GM21515 (cell line): ENCODE measurements at regions not wholly inside any gene's neighbourhood (a gene's known extent, or its start where the extent isn't known, plus 50 kb on each side); places are given as distances from the start of the nearest gene placed in this dataset.
A peak's percentile ranks its signal among the peaks of the same experiment; 100 is the strongest.
"Not testable (repeated sequence)": the region's sequence is repeated elsewhere in the genome, so short reads cannot be mapped to it uniquely, and the experiment has no call there.

ENCODE experiments used
- ATAC-seq: cut with Tn5 transposase; IDR thresholded peaks from one replicate; pipeline ENCODE4 v1.9.1; 2021; ENCODE audit not compliant: unreplicated experiment

DNA sequence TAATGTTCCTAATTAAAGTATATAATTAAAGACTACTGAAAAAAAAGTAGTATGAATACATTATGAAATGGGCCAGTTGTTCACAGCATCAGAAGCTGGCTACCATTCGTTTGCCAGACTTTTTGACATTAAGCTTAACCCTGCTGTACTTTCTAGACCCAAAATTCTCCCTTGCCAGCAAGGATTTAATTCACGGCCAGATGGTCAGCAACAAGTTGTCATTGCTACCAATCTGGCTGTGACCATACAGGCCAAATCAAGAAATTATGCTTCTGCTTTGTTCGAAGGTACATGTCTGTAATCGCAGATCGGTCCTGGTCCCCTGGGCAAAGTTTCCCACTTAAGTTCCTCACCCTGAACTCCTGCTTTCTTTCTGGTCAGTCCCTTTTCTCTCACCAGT lies 217.7 kb upstream of the ATXN7L3B start:
- ATAC-seq, result no peak

DNA sequence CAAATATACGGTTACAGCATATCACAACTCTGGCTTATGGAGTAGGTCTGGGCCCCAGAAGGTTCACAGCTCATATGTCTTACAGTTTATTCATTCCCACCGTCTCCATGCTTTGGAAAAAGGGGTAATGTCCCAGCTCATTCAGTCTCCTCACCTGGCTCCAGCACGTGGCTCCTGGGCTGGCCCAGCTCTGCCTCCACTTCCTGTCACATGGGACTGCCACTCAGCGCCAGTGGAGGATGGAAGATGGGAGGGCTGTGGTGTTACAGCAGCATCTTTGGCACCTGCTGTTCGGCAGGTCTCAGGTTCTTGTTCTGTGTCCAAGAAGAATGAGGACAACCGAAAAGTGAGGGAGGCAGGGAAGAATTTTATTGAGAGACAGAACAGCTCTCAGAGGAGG lies 216.3 kb upstream of the ATXN7L3B start:
- ATAC-seq, result no peak

DNA sequence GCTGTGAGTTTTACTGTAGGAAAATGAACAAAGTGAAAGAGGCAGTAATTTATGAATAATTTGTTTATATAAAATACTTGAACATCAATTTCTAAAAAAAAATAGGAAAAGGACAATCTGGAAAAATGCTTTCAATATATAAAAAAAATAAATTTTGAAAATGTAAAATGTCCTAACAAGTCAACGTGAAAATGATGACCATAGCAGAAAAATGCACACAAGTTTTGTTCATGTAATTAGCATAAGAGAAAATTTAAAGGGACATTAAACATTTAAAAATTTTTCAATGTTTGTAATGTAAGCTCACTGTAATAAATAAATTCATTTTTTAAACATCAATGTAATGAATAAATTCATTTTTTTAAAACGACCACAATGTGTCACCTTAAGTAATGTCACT lies 214.8 kb upstream of the ATXN7L3B start:
- ATAC-seq, result no peak

DNA sequence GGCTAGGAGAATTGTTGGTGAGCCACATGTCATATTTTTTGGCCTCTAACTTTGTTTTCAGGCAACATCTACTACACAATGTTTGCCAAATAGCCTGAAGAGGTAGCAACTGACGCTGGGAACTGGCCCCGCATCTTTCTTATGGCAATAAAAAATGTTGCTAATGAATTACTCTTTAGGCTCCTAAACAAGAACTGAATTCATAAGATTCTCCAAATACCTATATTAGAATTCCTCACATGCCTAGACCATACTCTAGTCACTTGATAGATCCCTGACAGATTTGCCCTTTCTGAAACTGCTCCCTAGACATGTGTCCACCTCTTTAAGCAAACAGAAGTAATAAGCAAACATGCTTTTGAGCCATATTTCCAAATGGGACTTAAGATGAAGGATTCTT lies 209.0 kb upstream of the ATXN7L3B start:
- no peak for ATAC-seq

DNA sequence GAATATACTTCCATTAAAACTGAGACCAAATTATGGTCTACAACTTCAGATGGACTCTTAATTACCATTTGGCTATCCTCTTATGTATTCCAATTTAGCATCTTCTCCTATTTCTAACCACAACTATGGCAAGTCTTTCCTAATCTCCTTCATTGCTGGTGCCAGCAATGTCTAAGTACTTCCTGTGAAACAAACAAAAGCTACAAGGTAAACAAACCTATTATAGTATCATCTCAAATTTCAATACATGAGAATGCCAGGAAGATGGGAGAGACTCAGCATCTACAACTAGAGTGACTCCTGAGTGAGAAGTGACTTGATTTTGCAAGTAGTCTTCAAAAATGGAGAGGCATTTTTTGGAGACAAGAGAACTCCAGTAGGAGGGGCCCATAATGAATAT lies 202.9 kb upstream of the ATXN7L3B start:
- ATAC-seq, result no peak

DNA sequence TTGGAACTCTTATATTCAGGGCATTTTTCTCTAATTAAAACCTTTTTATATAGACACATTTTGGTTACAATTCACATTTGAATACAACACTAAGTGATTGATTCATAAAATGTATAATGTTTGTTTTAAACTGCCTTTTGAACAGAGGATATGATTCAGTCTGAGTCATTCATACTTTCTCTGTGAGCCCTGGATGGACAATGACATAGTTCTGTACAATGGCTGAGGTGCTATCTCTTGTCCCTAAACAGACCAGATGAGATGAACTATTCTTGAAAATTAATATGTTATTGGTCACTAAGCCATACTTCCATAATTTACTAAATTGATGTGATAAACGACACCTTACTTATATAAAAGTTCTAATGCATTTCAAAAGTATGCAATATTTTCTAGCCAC lies 199.7 kb upstream of the ATXN7L3B start:
- no peak for ATAC-seq

DNA sequence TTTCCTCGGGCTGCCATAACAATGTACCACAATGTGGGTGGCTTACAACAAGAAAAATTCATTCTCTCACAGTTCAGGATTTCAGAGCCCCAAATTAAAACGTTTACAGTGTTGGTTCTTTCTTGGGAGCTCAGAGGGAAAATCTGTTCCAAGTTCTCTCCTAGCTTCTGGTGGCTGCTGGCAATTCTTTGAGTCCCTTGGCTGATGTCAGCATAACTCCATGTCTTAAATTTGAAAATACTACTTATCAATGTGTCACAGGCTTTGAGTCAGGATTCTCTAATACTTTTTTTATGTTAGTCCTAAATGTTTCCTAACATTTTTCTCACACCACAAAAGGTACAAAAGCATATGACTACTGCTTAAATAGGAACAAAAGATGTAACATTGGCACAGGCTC lies 198.4 kb upstream of the ATXN7L3B start:
- no peak for ATAC-seq

DNA sequence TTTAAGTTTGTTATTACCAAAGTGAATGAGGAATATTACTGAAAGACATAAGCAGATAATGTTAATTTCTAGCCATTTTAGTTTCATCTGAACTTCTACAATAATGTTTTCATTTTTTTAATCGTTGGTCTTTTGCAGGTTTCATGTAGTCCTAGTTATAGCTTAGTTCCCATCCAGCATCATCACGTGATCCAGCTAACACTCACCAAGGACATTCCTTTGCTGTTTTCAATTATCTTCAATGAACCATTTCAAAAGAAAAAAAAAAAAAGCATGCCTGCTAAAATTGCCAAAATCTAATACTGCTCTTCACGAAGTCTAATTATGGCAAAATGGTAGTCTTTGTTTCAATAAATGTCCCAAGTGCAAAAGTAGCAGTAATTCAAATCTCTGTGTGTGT lies 187.7 kb upstream of the ATXN7L3B start:
- ATAC-seq, result no peak

DNA sequence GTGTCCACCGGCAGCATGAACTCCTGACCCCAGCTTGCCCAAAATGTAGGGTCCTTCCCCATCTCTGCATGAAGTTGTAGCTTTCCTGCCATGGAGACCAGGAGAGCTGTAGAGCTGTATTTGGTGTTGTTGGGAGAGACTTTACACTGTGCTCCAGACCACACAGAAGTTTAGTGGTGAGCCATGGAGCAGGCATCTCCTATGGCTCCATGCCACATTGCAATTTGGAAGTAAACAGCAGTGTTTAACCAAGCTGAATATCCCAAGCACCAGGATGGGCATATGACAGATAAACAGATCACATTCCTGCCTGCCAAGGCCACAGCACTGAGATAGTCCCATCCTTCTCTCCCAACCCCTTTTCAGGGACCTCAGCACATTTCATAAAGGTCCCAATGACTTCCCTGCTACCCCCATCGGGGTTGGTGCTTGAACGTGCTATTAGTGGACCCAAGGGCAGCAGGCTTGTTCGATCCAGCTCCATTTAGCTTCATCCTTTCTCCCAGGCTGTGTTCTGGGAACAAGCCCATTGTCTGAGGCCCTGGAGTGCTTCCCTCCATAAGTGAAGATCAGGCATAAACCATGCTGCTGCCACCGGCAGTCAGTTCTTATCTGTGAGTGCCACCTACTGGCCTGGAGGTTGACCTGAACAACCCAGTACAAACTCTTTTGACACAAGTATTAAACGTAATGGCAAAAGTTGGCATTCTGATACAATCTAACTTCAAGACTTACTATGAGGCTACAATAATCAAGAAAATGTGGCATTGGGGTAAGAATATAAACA lies 172.3 kb upstream of the ATXN7L3B start:
- peak; percentile 89 for ATAC-seq

DNA sequence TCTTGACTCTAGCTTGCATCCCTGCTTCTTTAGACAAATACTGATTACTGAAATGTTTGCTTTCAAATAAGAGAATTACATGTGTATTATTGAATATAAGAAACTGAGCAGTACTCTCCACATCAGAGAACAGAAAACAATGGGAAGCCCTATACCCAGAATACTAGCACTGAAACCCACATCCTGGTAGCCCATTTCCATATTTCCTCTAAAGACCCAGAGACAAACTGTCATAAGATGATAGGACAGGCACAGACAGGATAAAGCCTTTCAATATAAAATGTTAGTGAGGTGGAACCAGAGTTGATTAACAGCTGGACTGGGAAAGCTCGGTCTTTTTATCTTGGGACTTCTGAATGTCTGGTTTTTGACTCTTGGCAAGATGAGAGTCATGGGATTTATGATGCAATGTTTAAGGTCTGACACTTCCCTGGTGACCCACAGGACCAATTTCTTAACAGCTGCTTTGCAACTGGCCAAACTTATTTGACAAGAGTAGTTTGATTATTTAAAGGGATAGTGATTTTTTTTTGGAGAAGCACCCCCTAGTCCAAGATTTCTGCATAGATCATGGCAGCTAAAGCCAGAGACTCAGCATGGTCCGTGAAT lies 166.9 kb upstream of the ATXN7L3B start:
- ATAC-seq, result no peak

DNA sequence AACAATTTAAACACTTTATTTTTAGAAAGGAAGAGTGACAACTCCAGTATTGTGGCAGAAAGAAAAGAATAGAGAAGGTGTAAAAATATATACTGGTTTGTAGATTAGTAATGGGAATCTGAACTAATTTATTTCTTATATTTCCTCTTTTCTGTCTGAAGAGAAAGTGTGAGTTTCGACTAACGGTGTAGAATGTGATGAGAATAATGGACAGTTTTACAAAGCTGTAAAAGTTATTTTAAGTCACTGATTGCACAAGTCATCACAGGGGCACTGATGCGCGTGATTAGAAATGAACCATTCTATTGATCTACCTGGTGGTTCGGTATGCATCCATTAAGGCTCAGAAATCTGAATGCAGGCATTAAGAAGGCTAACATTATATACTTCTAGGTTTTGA lies 158.5 kb upstream of the ATXN7L3B start:
- no peak for ATAC-seq

DNA sequence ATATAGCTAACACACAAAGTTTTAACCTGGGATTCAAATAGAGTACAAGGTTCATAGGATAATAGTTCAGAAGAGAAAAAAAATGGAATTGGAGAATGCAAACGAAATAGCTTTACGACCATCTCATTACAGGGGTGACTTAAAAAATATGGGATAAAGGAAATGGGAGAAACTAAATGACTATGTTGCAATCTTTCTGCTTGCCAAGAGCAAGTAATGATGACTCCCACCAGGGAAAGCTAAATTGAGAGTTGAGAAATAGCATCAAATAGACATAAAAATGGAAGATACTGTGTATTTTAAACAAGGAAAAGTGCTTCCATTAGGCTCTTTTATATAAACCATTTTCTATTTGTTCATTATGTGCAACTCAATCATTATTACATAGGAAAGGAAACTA lies 155.7 kb upstream of the ATXN7L3B start:
- ATAC-seq, result no peak

DNA sequence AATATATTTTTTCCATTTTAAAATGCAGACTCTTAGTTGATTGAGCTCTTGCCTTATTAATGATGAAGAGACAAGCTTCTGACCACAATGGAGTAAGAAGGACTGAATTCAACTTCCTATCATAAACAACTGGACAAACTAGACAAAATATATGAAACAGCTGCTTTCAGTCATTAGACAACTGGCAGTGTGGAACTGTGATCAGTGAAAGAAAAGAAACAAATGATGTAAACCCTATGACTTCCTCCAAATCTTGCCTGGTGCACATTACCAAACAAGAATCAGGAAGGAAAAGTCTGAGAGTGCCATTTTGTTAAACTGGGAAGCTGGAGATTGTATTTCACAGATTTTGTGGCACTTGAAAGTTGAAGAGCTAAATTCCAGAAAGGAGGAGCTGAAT lies 154.7 kb upstream of the ATXN7L3B start:
- no peak for ATAC-seq

DNA sequence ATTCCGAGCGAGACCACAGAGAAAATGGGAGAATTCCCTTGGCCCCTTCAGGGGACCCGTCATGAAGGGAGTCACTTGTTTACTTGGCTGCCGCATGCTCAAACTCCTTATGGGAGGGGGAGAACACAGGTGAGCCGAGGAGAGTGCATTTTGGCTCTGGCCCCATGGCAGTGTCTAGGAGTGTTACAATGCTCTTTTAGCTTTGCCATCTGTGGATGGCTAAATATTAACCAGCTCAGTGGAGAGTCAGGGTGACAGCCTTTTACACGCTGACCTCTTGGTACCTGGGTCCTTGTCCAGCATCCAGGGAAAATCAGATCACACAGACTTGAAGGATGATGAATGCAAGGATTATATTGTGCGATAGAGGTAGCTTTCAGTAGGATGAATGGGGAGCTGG lies 146.4 kb upstream of the ATXN7L3B start:
- no peak for ATAC-seq

DNA sequence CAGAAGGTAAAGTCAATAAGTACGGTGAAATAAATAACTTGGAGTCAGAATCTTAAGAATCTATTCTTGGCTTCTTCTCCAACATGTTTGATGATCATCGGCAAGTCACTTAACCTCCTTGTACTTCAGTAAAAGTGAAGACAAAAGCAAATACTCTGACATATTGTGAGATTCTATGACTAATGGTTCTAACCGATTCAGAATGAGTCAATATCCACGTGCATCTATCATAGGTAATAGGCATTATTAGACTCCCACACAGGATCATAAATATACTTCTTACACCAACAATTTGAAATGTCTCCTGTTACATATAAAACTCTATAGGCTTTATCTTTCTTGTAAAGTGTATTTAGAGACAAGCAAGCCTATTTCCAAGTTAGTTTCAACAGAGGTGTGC lies 144.4 kb upstream of the ATXN7L3B start:
- no peak for ATAC-seq

DNA sequence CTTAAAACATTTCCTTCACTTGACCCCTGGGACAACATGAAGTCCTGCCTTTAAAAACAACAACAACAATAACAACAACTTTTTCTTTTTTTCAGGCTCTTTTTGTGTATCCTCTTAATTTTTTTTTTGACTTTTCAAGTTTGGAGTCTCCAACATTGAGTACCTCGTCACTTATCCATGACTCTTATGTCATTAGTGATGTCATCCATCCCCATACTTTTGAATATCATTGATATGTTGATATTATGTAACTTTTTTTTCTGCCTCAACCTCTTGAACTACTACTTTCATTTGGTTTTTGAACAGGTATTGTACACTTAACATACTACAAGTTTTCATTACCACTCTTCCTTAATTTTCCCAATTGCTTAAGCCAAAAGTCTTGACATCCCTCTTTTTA lies 143.0 kb upstream of the ATXN7L3B start:
- ATAC-seq, result no peak

DNA sequence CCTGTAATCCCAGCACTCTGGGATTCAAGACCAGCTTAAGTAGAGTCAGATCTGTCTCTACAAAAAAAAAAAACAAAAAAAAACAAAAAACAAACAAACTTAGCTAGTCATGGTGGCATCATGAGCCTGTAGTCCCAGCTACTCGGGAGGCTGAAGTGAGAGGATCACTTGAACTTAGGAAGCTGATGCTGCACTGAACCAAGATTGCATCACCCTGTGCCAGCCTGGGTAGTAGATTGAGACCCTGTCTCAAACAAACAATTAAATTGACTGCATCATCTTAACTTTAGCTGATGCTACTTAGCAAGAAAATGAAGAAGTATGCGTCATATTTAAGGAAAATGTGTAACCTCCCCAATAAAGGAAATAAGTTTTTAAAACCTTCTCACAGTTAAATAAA lies 136.6 kb upstream of the ATXN7L3B start:
- no peak for ATAC-seq

DNA sequence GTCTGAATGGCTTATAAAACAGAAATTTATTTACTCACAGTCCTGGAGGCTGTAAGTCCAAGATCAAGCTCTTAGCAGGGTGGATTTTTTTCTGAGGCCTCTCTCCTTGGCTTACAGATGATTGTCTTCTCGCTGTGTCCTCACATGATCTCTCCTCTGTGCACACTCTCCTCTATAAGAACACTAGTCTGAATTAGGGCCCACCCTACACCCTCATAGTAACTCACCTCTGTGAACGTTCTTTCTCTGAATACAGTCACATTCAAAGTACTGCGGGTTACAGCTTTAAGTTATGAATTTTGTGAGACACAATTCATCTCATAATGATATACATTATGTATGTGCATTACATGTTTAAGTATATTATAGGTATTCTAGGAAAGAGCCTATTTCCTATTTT lies 135.7 kb upstream of the ATXN7L3B start:
- no peak for ATAC-seq

DNA sequence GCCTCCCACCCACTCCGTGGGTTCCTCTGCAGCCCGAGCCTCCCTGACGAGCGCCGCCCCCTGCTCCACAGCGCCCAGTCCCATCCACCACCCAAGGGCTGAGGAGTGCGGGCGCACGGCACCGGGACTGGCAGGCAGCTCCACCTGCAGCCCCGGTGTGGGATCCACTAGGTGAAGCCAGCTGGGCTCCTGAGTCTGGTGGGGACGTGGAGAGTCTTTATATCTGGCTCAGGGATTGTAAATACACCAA lies 134.5 kb upstream of the ATXN7L3B start:
- not testable (repeated sequence) for ATAC-seq

DNA sequence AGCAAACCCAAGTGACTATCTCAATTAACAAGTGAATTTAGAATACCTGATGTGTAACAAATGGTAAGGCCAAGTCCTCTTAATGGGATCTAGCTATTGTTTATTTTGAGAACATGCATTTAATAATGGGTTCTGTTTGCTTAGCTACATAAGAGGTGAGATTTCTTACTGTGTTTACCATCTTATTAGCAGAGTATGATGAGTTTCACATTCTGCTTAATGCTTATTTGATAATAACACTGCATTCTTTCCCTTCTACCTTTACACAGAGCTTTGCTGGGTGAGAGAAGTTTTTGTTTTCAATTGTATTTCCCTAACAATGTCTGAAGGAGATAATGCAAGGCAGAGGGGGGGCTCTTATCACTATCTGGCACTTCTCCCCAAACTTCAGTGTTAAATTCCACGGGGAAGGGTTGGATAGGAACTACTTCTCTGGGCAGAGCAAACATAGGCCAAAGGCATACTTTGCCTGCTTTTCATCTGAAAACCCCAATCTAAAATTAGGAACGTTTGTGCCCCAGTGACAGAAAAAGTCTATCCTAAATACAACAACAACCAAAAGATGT lies 129.0 kb upstream of the ATXN7L3B start:
- ATAC-seq, result no peak

DNA sequence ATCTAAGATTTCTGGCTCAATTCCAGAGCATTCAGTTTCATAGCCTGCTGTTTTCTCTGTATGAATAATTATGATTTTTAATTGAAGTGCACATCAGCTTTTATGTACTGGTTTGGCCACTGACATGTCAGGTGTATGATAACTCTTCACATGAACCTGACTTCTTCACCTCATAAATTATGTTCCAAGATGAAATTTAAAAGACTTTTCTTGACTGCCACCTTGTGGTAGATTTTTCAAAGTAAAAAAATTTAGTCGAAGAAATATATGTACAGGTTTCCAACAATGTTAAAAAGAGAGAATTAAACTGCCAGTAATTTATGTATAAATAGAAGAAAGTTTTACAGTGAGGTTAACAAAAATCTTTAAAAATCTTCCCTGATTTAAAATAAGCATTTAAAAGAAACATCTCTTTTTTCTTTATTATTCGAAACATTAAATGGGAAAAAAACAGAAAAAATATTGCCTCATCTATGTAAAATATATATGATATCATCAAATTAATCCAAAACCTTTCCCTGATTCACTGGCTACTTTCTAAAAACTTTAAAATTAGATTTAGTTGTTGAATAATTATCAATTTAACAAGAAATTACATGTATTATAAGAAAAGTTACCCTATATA lies 124.9 kb upstream of the ATXN7L3B start:
- ATAC-seq, result no peak

DNA sequence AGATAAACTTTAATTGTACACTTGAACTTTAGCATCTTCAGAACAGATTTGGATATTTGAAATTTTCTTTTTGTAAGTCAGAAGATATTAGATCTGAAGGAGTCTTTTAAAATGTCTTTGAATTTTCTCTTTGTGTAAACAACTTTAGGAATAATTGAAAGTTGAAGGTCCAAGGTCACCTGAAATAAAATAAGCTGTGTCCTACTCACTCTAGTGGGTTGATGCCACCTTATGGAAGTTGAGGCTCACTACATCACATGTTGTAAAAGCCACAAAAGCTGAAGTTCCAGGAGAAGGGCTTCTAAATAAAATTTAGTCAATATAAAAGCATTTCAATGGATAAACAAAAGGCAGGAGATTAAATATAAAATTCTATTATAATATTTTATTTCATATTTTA lies 122.0 kb upstream of the ATXN7L3B start:
- peak; percentile 63 for ATAC-seq
